OCI-LY7 (cell line): ENCODE measurements at regions not wholly inside any gene's neighbourhood (a gene's known extent, or its start where the extent isn't known, plus 50 kb on each side); places are given as distances from the start of the nearest gene placed in this dataset.

ENCODE experiments used
- EZH2phosphoT487 ChIP-seq: fragments of 200-600 bp; sonication (generic); IDR thresholded peaks from 2 replicates; pipeline ENCODE4 v1.6.1; 2018; ENCODE audit warnings: low read depth, borderline replicate concordance, mild to moderate bottlenecking, mixed run types, antibody characterized with exemption, low read length, moderate library complexity, mixed read lengths
- TF ChIP-seq, protein P1 (sequence below): fragments of 200-600 bp; sonication (generic); conservative IDR thresholded peaks from 2 replicates; pipeline ENCODE4 v1.5.1; 2014; ENCODE audit warnings: mild to moderate bottlenecking, antibody characterized with exemption, low read length, moderate library complexity, mixed read lengths

DNA sequence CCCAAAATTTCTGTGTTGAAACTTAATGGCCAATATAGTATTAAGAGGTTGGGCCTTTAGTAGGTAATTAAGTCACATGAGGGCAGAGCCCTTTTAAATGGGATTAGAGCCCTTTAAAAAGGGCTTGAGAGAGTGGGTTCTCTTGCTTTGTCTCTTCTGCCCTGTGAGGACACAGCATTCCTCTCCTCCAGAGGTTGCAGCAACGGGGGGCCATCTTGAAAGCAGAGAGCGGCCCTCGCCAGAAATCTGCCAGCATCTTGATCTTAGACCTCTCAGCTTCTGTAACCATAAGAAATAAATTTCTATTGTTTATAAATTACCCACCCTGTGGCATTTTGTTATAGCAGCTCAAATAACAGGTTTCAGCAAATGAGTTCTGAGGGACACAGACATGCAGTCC is 305.0 kb upstream of the LRP1B start:
- TF ChIP-seq, protein P1, sequence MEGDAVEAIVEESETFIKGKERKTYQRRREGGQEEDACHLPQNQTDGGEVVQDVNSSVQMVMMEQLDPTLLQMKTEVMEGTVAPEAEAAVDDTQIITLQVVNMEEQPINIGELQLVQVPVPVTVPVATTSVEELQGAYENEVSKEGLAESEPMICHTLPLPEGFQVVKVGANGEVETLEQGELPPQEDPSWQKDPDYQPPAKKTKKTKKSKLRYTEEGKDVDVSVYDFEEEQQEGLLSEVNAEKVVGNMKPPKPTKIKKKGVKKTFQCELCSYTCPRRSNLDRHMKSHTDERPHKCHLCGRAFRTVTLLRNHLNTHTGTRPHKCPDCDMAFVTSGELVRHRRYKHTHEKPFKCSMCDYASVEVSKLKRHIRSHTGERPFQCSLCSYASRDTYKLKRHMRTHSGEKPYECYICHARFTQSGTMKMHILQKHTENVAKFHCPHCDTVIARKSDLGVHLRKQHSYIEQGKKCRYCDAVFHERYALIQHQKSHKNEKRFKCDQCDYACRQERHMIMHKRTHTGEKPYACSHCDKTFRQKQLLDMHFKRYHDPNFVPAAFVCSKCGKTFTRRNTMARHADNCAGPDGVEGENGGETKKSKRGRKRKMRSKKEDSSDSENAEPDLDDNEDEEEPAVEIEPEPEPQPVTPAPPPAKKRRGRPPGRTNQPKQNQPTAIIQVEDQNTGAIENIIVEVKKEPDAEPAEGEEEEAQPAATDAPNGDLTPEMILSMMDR: no peak
- TF ChIP-seq EZH2phosphoT487: no peak
